Subcutaneous abdominal adipose tissue (tissue), 5 donors: ENCODE measurements at regions not wholly inside any gene's neighbourhood (a gene's known extent, or its start where the extent isn't known, plus 50 kb on each side); places are given as distances from the start of the nearest gene placed in this dataset.
A peak's percentile ranks its signal among the peaks of the same experiment; 100 is the strongest.
"Not testable (repeated sequence)": the region's sequence is repeated elsewhere in the genome, so short reads cannot be mapped to it uniquely, and the experiment has no call there.

Experiments
- H3K27ac ChIP-seq: one replicate; pipeline ENCODE4 v1.7.0; 2013; ENCODE audit warnings: low read depth, mild to moderate bottlenecking, inconsistent platforms, low read length, moderate library complexity
- H3K27me3 ChIP-seq, 5 donors: one replicate each; pipeline ENCODE4 v1.7.0; 2013; ENCODE audit warnings: low read length in 5 of 5, inconsistent platforms in 1 of 5; ENCODE audit not compliant: control insufficient read depth in 5 of 5, insufficient read depth in 4 of 5
- H3K36me3 ChIP-seq, 5 donors: one replicate each; pipeline ENCODE4 v1.7.0; 2013; ENCODE audit warnings: low read length in 5 of 5; ENCODE audit not compliant: control insufficient read depth in 5 of 5, insufficient read depth in 5 of 5
- H3K4me1 ChIP-seq, 5 donors: one replicate each; pipeline ENCODE4 v1.7.0; 2013; ENCODE audit warnings: low read length in 5 of 5, mild to moderate bottlenecking in 3 of 5, moderate library complexity in 1 of 5; ENCODE audit not compliant: control insufficient read depth in 5 of 5, insufficient read depth in 5 of 5
- H3K4me3 ChIP-seq, 5 donors: one replicate each; pipeline ENCODE4 v1.7.0; 2013; ENCODE audit warnings: low read length in 5 of 5, low read depth in 1 of 5
- H3K9ac ChIP-seq, 5 donors: one replicate each; pipeline ENCODE4 v1.7.0; 2013; ENCODE audit warnings: low read length in 5 of 5, mild to moderate bottlenecking in 4 of 5, moderate library complexity in 3 of 5
- H3K9me3 ChIP-seq, 5 donors: one replicate each; pipeline ENCODE4 v1.7.0; 2013; ENCODE audit warnings: low read length in 5 of 5; ENCODE audit not compliant: control insufficient read depth in 5 of 5
- donor health status: healthy.
- donor health status: healthy.
- donor health status: healthy.
- donor health status: healthy.
- donor health status: healthy.

DNA sequence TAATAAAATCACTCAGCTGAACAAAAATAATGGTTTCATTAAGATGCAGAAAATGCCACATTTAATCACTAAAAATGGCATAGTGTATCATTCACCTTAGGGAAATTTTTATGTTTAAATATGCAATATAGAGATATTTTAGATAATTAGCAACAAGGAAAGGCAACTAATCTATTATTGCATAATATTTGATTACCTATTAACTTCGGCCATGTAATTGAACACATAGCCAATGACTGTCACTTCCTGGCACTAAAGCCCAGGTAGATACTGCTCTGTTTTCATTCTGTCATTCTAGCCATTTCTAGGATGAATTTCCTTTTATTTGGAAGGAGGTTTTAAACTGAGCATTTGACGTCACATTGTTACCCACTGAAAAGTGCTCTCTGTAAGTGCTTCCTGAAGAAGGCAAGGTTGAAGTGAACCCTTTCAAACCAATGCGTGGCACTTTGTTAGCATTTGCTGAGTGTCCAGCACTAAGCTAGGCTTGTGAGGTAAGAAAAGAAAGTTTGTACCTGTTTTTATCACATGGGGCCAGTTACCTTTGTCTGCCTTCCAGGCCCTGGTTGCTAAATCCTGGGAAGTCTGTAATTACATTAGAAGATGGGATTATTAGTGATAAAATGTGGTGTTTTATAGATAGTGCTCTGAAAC, 67.8 kb upstream of the LSM6 start:
- H3K4me1 ChIP-seq, result peaks cover 0 to 27% (median 16%) of the 10 kb centered on the region in 5 donors
- H3K36me3 ChIP-seq, result no peaks in the 10 kb centered on the region
- H3K9me3 ChIP-seq, result no peaks in the 10 kb centered on the region
- H3K27ac ChIP-seq, result no peak overlapping the region
- H3K9ac ChIP-seq, result no peak overlapping the region
- H3K27me3 ChIP-seq, result no peaks in the 10 kb centered on the region
- no peak overlapping the region for H3K4me3 ChIP-seq

DNA sequence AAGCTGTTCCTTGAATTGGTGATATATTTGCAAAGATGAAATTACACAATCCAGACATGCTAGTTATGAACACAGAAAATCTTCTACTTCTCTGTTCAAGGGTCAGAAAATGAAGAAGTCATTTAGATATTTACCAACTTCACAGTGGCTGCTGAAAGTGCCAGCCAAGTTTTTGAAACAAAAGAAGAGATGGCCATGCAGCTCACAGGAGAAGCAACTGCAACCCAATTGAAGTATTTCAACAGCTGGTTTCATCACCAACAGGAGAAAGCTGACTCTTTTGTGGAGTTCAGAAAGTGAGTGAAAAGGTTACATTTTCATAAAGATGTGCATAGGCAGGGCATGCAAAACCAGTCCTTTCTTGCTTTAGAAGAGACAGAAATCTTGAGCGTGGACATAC, 70.1 kb upstream of the LSM6 start:
- no peak overlapping the region for H3K9ac ChIP-seq
- H3K27ac ChIP-seq, result peak overlapping the region; percentile 88
- no peaks in the 10 kb centered on the region for H3K9me3 ChIP-seq
- H3K4me3 ChIP-seq, result no peak overlapping the region
- no peaks in the 10 kb centered on the region for H3K27me3 ChIP-seq
- H3K4me1 ChIP-seq, result peaks cover 0 to 27% (median 16%) of the 10 kb centered on the region in 5 donors
- no peaks in the 10 kb centered on the region for H3K36me3 ChIP-seq

DNA sequence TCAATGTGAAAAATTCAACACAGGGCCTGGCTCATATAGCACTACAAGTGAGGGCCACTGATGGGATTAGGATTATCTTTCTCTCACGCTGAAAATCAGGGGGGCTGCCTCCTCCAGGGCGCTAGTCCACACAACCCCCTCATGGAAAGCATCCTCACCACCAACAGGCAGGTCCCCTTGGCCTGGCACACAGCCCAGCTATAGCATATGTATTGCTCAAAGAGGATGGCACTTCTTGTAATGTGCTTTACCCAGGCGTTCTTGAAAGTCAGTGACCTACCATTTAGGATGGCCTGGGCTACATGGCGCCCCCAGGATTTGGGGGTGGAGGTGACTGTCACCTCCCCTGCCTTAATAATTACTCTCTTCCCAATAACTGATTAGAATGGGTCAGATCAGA, 71.0 kb upstream of the LSM6 start:
- H3K9me3 ChIP-seq, result no peaks in the 10 kb centered on the region

DNA sequence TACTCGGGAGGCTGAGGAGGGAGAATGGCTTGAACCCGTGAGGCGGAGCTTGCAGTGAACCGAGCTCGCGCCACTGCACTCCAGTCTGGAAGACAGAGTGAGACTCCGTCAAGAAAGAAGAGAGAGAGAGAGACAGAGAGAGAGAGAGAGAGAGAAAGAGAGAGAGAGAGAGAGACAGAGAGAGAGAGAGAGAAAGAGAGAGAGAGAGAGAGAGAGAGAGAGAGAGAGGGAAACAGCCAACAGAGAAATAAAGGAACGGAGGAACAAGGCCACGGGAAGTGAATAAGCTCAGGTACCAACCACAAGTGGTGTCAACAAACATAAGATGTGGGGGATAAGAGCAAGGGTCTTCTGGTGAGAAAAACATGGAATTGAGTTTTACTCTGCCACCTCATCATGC, 71.5 kb upstream of the LSM6 start:
- Histone ChIP-seq H3K4me1 (peaks cover 0 to 27% (median 16%) of the 10 kb centered on the region in 5 donors), H3K27ac (peak overlapping the region; percentile 88)
- H3K9me3 ChIP-seq, H3K36me3 ChIP-seq, H3K27me3 ChIP-seq, H3K4me3 ChIP-seq, H3K9ac ChIP-seq: not testable (repeated sequence)

More for the DNA sequence above, 71.0 kb upstream of the LSM6 start:
- H3K27me3 ChIP-seq, result no peaks in the 10 kb centered on the region
- no peak overlapping the region for H3K9ac ChIP-seq
- H3K4me1 ChIP-seq, result peaks cover 0 to 27% (median 16%) of the 10 kb centered on the region in 5 donors
- no peak overlapping the region for H3K4me3 ChIP-seq
- H3K27ac ChIP-seq, result peak overlapping the region; percentile 88
- H3K36me3 ChIP-seq, result no peaks in the 10 kb centered on the region

DNA sequence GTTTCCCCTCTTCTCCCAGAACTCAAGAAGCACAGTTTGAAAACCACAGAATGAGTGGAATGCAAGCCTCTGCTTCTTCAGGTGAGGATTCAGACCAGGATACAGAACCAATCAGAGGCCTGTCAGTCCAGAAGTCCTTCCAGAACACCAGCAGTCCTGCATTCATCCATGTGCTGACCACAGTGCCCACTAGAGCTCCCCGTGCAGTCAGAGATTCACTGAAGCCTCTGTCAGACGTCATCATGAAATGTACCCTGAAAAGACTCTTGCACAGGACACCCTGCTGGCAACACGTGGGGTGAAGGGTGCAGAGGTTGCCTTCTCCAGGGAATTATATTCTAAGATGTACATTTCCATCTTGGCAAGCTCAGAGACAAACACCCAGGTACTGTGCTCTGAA, 75.9 kb upstream of the LSM6 start:
- H3K9ac ChIP-seq, result no peak overlapping the region
- peaks cover 0 to 31% (median 12%) of the 10 kb centered on the region in 5 donors for H3K4me1 ChIP-seq
- H3K27ac ChIP-seq, result no peak overlapping the region
- H3K27me3 ChIP-seq, result no peaks in the 10 kb centered on the region
- H3K9me3 ChIP-seq, result no peaks in the 10 kb centered on the region
- H3K4me3 ChIP-seq, result no peak overlapping the region
- H3K36me3 ChIP-seq, result no peaks in the 10 kb centered on the region

DNA sequence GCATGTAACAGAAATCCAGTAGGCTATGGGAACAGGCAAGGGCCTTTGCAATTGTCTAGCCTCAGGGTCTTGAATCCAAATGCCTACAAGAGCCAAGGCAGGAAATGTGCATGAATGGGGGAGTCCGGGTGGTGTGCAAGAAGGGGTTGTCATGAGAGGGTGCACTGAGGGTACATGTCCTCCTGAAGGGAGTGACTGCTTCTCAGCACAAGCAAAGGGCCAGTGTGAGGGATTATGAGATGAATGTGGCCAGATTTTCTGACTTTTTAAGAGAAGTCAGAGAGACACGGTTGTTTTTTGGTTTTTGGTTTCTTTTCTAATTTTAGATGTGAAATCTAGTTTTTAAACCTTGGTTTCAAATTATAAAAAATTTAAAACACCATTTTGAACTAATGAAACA, 76.5 kb upstream of the LSM6 start:
- no peaks in the 10 kb centered on the region for H3K27me3 ChIP-seq
- no peak overlapping the region for H3K9ac ChIP-seq
- H3K36me3 ChIP-seq, result no peaks in the 10 kb centered on the region
- peaks cover 0 to 26% (median 11%) of the 10 kb centered on the region in 5 donors for H3K4me1 ChIP-seq
- no peak overlapping the region for H3K4me3 ChIP-seq
- no peaks in the 10 kb centered on the region for H3K9me3 ChIP-seq
- no peak overlapping the region for H3K27ac ChIP-seq

DNA sequence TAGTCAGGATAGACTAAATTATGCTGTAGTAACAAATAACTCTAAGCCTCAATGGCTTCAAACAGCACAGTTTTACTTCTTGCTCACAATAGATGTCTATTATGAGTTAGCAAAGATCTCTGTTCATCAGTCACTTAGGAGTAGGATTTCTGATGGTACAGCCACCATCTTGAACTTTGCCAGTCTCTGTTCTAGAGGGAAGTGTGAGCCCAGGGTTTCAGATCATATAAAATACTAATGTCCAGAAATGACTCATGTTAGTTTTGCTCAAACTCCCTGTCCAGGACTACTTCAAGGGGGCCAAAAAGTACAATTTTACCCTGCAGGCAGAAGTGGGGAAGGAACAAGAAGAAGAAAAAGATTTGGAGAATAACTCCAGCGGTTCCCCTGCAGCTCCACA, 77.1 kb upstream of the LSM6 start:
- Histone ChIP-seq H3K27me3 (no peaks in the 10 kb centered on the region), H3K9ac (no peak overlapping the region), H3K4me3 (no peak overlapping the region), H3K27ac (no peak overlapping the region), H3K4me1 (peaks cover 0 to 26% (median 11%) of the 10 kb centered on the region in 5 donors), H3K9me3 (no peaks in the 10 kb centered on the region), H3K36me3 (no peaks in the 10 kb centered on the region)

DNA sequence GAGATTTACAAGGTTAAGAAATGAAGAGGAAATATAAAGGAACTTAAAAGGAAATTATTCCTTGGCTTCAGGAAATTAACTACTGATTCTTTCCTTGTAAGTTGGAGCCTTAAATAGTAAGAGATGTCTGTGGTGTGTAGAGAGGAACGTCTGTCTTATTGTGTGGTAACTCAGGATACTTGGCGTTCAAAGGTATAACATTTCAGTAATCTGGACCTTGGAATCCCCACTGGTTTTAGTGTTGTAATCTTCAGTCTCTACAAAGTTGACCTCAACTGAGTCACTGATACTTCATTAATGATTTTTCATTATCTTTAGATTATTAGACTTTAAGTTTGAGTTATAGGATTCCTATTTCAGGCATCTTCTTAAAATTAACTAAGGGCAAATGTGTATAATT, 79.1 kb upstream of the LSM6 start:
- Histone ChIP-seq H3K27me3 (no peaks in the 10 kb centered on the region), H3K4me3 (no peak overlapping the region), H3K4me1 (peaks cover 0 to 26% (median 11%) of the 10 kb centered on the region in 5 donors), H3K9ac (no peak overlapping the region), H3K27ac (peak overlapping the region; percentile 55), H3K9me3 (no peaks in the 10 kb centered on the region), H3K36me3 (no peaks in the 10 kb centered on the region)

DNA sequence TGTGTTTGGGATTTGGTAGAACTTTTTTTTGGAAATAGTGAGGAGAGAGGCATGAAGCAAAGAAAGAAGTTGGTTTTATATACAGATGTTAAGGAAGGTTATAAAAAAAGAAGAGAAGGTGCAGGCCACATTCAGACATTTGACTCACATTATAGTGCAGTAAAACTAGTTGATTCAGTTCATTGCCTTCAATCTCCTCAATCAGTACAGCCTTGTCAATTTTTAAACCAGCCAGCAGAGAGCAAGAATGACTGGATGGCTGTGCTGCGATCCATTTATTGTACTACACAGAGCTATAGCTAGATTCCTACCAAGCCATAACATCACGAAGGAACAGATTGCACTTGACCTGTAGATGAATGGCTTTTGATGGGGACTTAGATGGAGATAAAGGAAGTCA, 79.7 kb upstream of the LSM6 start:
- H3K9ac ChIP-seq, result no peak overlapping the region
- peaks cover 0 to 26% (median 11%) of the 10 kb centered on the region in 5 donors for H3K4me1 ChIP-seq
- no peak overlapping the region for H3K4me3 ChIP-seq
- no peaks in the 10 kb centered on the region for H3K27me3 ChIP-seq
- H3K9me3 ChIP-seq, result no peaks in the 10 kb centered on the region
- no peaks in the 10 kb centered on the region for H3K36me3 ChIP-seq
- H3K27ac ChIP-seq, result peak overlapping the region; percentile 51

DNA sequence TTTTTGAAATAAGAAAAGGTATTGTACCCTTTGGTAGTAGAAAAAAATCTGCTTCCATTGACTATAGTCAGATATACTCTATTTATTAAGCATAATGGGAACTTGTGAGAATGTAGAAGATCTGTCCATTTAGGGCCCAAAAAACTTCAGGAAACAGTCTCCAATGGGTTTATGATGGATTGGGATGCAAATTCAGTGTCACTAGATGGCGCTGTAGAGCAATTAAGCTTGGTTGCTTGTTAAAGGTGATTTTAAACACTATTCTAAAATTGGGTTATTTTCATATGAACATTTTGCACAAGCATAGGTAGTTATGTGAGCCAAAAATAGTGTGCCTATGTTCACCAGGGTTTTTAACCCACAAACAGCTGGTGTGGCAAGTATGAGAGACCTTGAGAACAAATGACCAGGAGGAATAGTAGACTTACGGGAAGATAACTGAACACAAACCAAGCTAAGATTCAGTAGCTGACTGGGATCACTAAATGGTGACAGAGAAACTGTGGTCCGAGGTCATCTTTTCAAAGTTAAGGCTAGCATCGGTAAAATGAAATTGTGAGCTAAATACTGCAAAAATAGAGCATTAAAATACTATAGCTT, 80.3 kb upstream of the LSM6 start:
- Histone ChIP-seq H3K36me3 (no peaks in the 10 kb centered on the region), H3K27me3 (no peaks in the 10 kb centered on the region), H3K4me1 (peaks cover 0 to 26% (median 11%) of the 10 kb centered on the region in 5 donors), H3K27ac (no peak overlapping the region), H3K9ac (no peak overlapping the region), H3K4me3 (no peak overlapping the region), H3K9me3 (no peaks in the 10 kb centered on the region)
